Gastrocnemius medialis (tissue), 4 donors: ENCODE measurements at regions not wholly inside any gene's neighbourhood (a gene's known extent, or its start where the extent isn't known, plus 50 kb on each side); places are given as distances from the start of the nearest gene placed in this dataset.

Experiments
- ATAC-seq, 2 donors: fragments of 150-250 bp; one replicate each; pipeline ENCODE4 v1.9.1; 2016
- DNase-seq, 2 donors: peaks; one replicate each; pipeline ENCODE4 v3.0.0-alpha.2; 2019
- H3K27ac ChIP-seq, 4 donors: fragments of 200-600 bp; sonication (generic); 1 replicate in 1 of 4; 2 replicates in 3 of 4; pipeline ENCODE4 v1.5.1; 2016 to 2018; ENCODE audit warnings: mild to moderate bottlenecking in 2 of 4, moderate library complexity in 1 of 4
- H3K27me3 ChIP-seq, 3 donors: fragments of 200-600 bp; sonication (generic) in 2 of 3; 1 replicate in 1 of 3; 2 replicates in 2 of 3; pipeline versions ENCODE4 v1.5.1 to v1.6.0; 2016 to 2019; ENCODE audit warnings: mild to moderate bottlenecking in 1 of 3, moderate library complexity in 1 of 3
- H3K36me3 ChIP-seq, 2 donors: fragments of 200-600 bp; sonication (generic) in 1 of 2; one replicate each; pipeline ENCODE4 v1.5.1; 2017 to 2018
- H3K4me1 ChIP-seq, 2 donors: fragments of 200-600 bp; sonication (generic) in 1 of 2; one replicate each; pipeline ENCODE4 v1.5.1; 2016 to 2017; ENCODE audit warnings: mild to moderate bottlenecking in 2 of 2
- H3K4me3 ChIP-seq, 4 donors: fragments of 200-600 bp; sonication (generic) in 3 of 4; 1 replicate in 1 of 4; 2 replicates in 3 of 4; pipeline ENCODE4 v1.5.1; 2016 to 2019; ENCODE audit warnings: mild to moderate bottlenecking in 2 of 4
- H3K9me3 ChIP-seq, 3 donors: fragments of 200-600 bp; sonication (generic) in 2 of 3; 1 replicate in 1 of 3; 2 replicates in 2 of 3; pipeline ENCODE4 v1.5.1; 2016 to 2019
- POLR2A ChIP-seq, 2 donors: fragments of 450-650 bp; IDR thresholded peaks; one replicate each; pipeline ENCODE4 v1.6.1; 2017; ENCODE audit warnings: antibody characterized with exemption in 2 of 2, mild to moderate bottlenecking in 2 of 2, moderate library complexity in 2 of 2
- in situ Hi-C, 4 donors: fragments of 200-750 bp; cut with MboI; loops; one replicate each; pipeline versions ENCODE4 v1.15.0 to v1.8.0; 2017; ENCODE audit warnings: low sequenced_read_pairs in 4 of 4
- intact Hi-C: fragments of 100-400 bp; cut with DNase I; formaldehyde crosslinking; loops from one replicate; pipeline ENCODE4 v1.15.1; 2023; ENCODE audit warnings: low total_unique reads
- TF ChIP-seq, protein P1 (sequence below), 5 experiments: fragments of 450-650 bp in 3 of 5; fragments of 200-600 bp in 2 of 5; sonication (generic) in 2 of 5; IDR thresholded peaks in 4 of 5; conservative IDR thresholded peaks in 1 of 5; 1 replicate in 4 of 5; 2 replicates in 1 of 5; pipeline ENCODE4 v1.5.1; 2016 to 2019; ENCODE audit warnings: antibody characterized with exemption in 5 of 5, mild to moderate bottlenecking in 3 of 5, moderate library complexity in 3 of 5

DNA sequence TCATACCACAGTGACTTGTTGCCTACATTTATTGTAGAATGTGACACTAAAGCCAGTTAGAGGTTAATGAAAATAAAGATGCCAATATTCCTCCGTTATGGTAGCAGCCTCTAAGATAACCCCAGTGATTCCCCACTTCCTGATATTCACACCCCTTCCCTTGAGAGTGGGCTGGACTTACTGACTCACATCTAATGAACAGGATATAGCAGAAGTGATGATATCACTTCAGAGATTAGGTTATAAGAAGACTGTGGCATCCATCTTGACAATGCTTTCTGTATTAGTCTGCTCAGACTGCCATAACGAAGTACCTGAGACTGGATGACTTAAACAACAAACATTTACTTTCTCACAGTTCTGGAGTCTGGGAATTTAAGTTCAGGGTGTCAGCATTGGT, 149.6 kb upstream of the MTNR1B start:
- no peak overlapping the region for H3K27ac ChIP-seq
- no peak for ATAC-seq
- intact Hi-C loops (no loop called here), in situ Hi-C loops (no loop called here)
- no peak for DNase-seq
- H3K4me1 ChIP-seq, result no peaks in the 10 kb centered on the region
- H3K36me3 ChIP-seq, result no peaks in the 10 kb centered on the region
- H3K9me3 ChIP-seq, result no peaks in the 10 kb centered on the region
- no peaks in the 10 kb centered on the region for H3K27me3 ChIP-seq
- no peak for TF ChIP-seq POLR2A (IDR thresholded peaks at IDR 0.05)
- TF ChIP-seq, protein P1, sequence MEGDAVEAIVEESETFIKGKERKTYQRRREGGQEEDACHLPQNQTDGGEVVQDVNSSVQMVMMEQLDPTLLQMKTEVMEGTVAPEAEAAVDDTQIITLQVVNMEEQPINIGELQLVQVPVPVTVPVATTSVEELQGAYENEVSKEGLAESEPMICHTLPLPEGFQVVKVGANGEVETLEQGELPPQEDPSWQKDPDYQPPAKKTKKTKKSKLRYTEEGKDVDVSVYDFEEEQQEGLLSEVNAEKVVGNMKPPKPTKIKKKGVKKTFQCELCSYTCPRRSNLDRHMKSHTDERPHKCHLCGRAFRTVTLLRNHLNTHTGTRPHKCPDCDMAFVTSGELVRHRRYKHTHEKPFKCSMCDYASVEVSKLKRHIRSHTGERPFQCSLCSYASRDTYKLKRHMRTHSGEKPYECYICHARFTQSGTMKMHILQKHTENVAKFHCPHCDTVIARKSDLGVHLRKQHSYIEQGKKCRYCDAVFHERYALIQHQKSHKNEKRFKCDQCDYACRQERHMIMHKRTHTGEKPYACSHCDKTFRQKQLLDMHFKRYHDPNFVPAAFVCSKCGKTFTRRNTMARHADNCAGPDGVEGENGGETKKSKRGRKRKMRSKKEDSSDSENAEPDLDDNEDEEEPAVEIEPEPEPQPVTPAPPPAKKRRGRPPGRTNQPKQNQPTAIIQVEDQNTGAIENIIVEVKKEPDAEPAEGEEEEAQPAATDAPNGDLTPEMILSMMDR (IDR thresholded peaks at IDR 0.05 in 4 of 5, conservative IDR thresholded peaks at IDR 0.05 in 1 of 5), result no peak
- H3K4me3 ChIP-seq, result no peak overlapping the region

DNA sequence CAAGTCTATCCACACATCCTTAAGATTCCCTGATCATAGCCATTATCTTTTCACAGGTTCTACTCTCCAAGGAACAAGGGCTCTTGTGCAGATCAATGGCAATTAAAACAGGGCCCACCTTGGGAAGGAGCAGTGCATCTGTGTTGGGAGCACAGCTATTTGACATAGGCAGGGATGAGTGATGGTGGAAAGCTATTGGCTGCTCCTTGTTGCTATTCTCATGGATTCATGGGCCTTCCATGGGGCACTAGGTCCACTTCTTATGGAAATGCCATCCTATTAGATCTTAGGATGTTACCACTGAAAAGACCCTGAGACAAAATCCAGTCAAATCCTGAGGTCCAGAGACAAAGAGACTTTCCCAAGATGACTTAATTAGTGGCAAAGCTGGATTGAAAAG, 148.6 kb upstream of the MTNR1B start:
- no peak for TF ChIP-seq POLR2A (IDR thresholded peaks at IDR 0.05)
- TF ChIP-seq, protein P1 (IDR thresholded peaks at IDR 0.05 in 4 of 5, conservative IDR thresholded peaks at IDR 0.05 in 1 of 5), result no peak
- Histone ChIP-seq H3K4me1 (no peaks in the 10 kb centered on the region), H3K27ac (no peak overlapping the region), H3K27me3 (no peaks in the 10 kb centered on the region), H3K36me3 (no peaks in the 10 kb centered on the region), H3K9me3 (no peaks in the 10 kb centered on the region), H3K4me3 (no peak overlapping the region)
- in situ Hi-C loops, result no loop called here
- intact Hi-C loops, result no loop called here
- ATAC-seq, result no peak
- DNase-seq, result no peak

DNA sequence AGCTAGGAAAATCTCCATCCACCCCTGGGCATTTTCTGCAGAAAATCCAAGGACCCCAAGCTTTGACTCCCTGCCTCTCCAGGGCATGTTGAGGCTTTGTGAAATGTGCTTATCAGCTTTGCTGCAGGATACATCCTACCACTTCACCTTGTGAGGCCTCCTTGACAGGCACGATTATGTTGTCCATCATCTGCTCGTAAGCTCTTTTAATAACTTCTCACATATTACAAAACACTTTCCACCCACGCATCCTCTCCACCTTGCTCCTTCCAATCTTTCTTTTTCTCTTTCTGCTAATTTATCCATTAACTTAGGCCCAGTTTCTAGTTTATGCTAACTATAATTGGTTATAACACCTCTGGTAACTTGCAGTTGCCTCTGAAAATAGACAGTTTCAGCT, 147.0 kb upstream of the MTNR1B start:
- H3K36me3 ChIP-seq, result no peaks in the 10 kb centered on the region
- no peaks in the 10 kb centered on the region for H3K9me3 ChIP-seq
- DNase-seq, result no peak
- H3K27me3 ChIP-seq, result no peaks in the 10 kb centered on the region
- in situ Hi-C loops, result no loop called here
- H3K4me3 ChIP-seq, result no peak overlapping the region
- H3K27ac ChIP-seq, result no peak overlapping the region
- no peaks in the 10 kb centered on the region for H3K4me1 ChIP-seq
- intact Hi-C loops, result no loop called here
- no peak for TF ChIP-seq POLR2A (IDR thresholded peaks at IDR 0.05)
- TF ChIP-seq, protein P1 (IDR thresholded peaks at IDR 0.05 in 4 of 5, conservative IDR thresholded peaks at IDR 0.05 in 1 of 5), result no peak
- ATAC-seq, result no peak

DNA sequence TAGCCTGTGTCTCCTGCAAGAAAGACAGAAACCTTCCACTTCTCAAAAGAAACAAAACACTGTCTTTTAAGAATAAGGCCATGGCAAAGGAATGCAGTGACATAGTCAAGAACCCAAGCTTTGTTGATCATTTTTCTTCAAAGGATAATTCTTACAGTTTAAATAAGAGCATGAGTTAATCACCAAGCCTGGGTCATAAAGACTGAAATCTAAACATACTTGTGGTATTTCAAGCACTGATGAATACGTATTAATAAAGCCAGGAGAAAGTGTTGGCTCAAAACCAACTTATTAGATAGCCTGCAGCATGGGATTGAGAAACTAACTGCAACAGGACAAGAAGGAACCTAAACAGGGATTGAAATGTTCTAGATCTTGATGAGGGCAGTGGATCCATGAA, 143.3 kb upstream of the MTNR1B start:
- no peaks in the 10 kb centered on the region for H3K36me3 ChIP-seq
- H3K27me3 ChIP-seq, result no peaks in the 10 kb centered on the region
- H3K4me1 ChIP-seq, result no peaks in the 10 kb centered on the region
- ATAC-seq (no peak), DNase-seq (no peak)
- H3K27ac ChIP-seq, result no peak overlapping the region
- TF ChIP-seq, protein P1 (IDR thresholded peaks at IDR 0.05 in 4 of 5, conservative IDR thresholded peaks at IDR 0.05 in 1 of 5), result no peak
- no peak for TF ChIP-seq POLR2A (IDR thresholded peaks at IDR 0.05)
- H3K9me3 ChIP-seq, result no peaks in the 10 kb centered on the region
- in situ Hi-C loops, result no loop called here
- H3K4me3 ChIP-seq, result no peak overlapping the region
- intact Hi-C loops, result no loop called here

DNA sequence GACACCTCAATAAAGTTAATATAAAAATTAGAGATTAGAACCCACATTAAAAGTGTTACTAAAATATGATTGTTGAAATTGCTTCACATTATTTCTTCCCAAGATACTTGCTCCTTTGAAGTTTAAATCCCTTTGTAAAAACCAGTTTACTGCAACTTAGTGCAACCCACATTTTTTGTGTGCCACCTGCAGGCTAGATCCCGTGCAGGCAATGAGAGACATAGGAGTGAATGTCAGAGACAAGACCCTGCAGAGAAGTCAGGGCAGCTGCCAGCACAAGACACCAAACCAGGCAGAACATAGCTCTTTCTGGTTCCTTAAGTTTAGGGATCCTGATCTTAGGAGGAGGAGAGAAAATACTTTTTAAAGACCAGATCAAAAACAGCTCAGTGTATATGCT, 142.8 kb upstream of the MTNR1B start:
- no peak for DNase-seq
- Histone ChIP-seq H3K36me3 (no peaks in the 10 kb centered on the region), H3K27me3 (no peaks in the 10 kb centered on the region), H3K4me3 (no peak overlapping the region), H3K4me1 (no peaks in the 10 kb centered on the region), H3K27ac (no peak overlapping the region), H3K9me3 (no peaks in the 10 kb centered on the region)
- no peak for ATAC-seq
- TF ChIP-seq, protein P1 (IDR thresholded peaks at IDR 0.05 in 4 of 5, conservative IDR thresholded peaks at IDR 0.05 in 1 of 5), result no peak
- no peak for TF ChIP-seq POLR2A (IDR thresholded peaks at IDR 0.05)
- in situ Hi-C loops (no loop called here), intact Hi-C loops (no loop called here)
